Adipocyte (in vitro differentiated cells): ENCODE measurements at regions not wholly inside any gene's neighbourhood (a gene's known extent, or its start where the extent isn't known, plus 50 kb on each side); places are given as distances from the start of the nearest gene placed in this dataset.

Experiments used
- DNase-seq: peaks from one replicate; pipeline ENCODE4 v3.0.0-alpha.2; 2015; ENCODE audit warnings: low read depth
- H3K27me3 ChIP-seq: replicated peaks from 2 replicates; pipeline ENCODE4 v1.7.0; 2013; ENCODE audit warnings: mild to moderate bottlenecking, low read length, moderate library complexity; ENCODE audit not compliant: control insufficient read depth, insufficient read depth
- H3K36me3 ChIP-seq: 2 replicates; pipeline ENCODE4 v1.7.0; 2013; ENCODE audit warnings: low read length, mild to moderate bottlenecking, moderate library complexity; ENCODE audit not compliant: control insufficient read depth, insufficient read depth, severe bottlenecking
- H3K4me1 ChIP-seq: 2 replicates; pipeline ENCODE4 v1.7.0; 2013; ENCODE audit warnings: mild to moderate bottlenecking, low read length, moderate library complexity; ENCODE audit not compliant: control insufficient read depth, insufficient read depth
- H3K4me3 ChIP-seq: 2 replicates; pipeline ENCODE4 v1.7.0; 2013; ENCODE audit warnings: mild to moderate bottlenecking, low read length, moderate library complexity
- H3K9ac ChIP-seq: 2 replicates; pipeline ENCODE4 v1.7.0; 2013; ENCODE audit warnings: mild to moderate bottlenecking, low read length, moderate library complexity
- H3K9me3 ChIP-seq: 2 replicates; pipeline ENCODE4 v1.7.0; 2013; ENCODE audit warnings: mild to moderate bottlenecking, low read length, moderate library complexity; ENCODE audit not compliant: control insufficient read depth

DNA sequence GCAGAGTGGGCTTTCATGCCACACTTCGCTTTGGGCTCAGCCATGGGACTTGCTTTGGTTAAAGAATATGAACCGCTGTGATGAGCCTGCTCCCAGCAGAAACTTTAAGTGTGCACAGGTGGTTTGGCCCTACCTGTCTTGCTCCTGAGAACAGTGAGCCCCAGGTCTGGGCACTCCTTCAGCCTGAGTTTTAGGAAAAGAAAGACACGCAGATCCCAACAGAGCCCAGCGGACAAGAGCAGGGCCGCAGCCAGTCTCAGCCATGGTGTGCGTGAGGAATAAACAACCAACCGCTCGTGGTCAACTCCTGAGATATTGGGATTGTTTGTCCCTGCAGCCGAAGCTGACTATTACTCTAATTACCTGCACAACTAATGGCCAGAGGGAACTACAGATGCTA, 217.1 kb upstream of the C1orf174 start:
- Histone ChIP-seq H3K4me3 (no peak overlapping the region), H3K9ac (no peak overlapping the region), H3K36me3 (no peaks in the 10 kb centered on the region), H3K27me3 (peaks cover 2% of the 10 kb centered on the region), H3K4me1 (no peaks in the 10 kb centered on the region), H3K9me3 (peaks cover 12% of the 10 kb centered on the region)
- DNase-seq = no peak

- Histone ChIP-seq H3K9ac (no peak overlapping the region), H3K4me1 (no peaks in the 10 kb centered on the region), H3K36me3 (no peaks in the 10 kb centered on the region), H3K9me3 (peaks cover 5% of the 10 kb centered on the region), H3K27me3 (peaks cover 2% of the 10 kb centered on the region), H3K4me3 (no peak overlapping the region)
- DNase-seq = no peak
These were observed 218.9 kb upstream of the C1orf174 start for GRCh38 chr1:4118746-4119515.

GRCh38 chr1:4119516-4120220, 219.6 kb upstream of the C1orf174 start:
- peaks cover 2% of the 10 kb centered on the region for H3K27me3 ChIP-seq
- no peak for DNase-seq
- peaks cover 4% of the 10 kb centered on the region for H3K9me3 ChIP-seq
- H3K36me3 ChIP-seq = no peaks in the 10 kb centered on the region
- H3K9ac ChIP-seq = no peak overlapping the region
- no peaks in the 10 kb centered on the region for H3K4me1 ChIP-seq
- no peak overlapping the region for H3K4me3 ChIP-seq

DNA sequence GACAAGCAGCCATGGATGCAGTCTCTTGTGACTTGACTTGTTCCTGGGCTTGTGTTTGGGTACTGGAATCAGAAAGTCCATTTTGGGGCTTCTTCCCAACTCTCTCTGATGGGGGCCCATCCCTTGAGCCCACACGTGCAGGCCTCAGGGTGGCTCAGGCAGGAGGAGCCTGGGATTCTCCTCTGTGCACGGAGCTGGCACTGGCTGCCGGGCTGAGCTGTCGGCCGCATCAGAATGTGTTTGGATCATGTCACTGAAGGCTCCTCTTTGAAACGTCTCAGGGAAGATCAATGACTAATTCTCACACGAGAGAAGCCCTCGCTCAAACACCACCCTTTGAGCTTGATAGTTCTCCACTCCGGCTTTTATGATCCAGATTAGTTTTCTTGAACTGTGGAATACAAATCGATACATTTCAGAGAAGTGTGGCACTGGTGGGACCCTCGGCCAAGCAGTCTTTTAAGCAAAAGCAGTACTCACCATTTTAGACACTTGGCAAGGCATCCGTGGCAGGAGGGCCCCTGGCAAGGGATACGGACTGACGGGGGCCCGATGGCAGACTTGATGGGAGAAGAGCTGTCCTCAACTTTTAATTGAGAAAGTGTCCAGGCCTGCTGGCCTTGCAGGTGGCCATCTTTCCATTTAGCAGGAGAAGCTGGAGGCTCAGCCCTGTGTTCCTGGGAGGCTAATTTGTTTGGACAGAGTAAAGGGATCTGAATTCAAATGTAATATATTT, 220.7 kb upstream of the C1orf174 start:
- Histone ChIP-seq H3K9ac (no peak overlapping the region), H3K4me1 (no peaks in the 10 kb centered on the region), H3K36me3 (no peaks in the 10 kb centered on the region), H3K4me3 (no peak overlapping the region), H3K9me3 (peaks cover 4% of the 10 kb centered on the region), H3K27me3 (peaks cover 2% of the 10 kb centered on the region)
- no peak for DNase-seq

DNA sequence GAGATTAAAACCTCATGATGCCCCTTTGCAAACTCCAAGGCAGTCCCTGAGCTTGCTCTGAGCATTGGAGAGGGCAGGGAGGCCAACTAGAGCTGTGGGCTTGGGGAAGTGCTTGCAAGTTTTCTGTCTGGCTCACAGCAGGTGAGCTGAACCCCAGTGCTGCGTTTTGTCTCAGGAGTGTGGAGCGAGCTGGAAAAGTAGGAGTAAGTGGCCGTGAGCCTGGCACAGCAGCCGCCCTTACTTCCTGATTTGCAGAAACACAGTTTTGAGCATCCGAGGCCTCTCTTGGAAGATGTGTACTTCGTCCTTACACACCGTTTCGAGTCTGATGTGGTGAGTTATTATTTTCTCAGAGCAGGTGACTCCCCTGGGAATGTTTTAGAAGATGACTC, 221.2 kb upstream of the C1orf174 start:
- H3K4me3 ChIP-seq = no peak overlapping the region

GRCh38 chr1:4121834-4122512, 221.9 kb upstream of the C1orf174 start:
- DNase-seq = no peak
- Histone ChIP-seq H3K4me3 (no peak overlapping the region), H3K27me3 (peaks cover 2% of the 10 kb centered on the region)

More for the DNA sequence above, 221.2 kb upstream of the C1orf174 start:
- Histone ChIP-seq H3K4me1 (no peaks in the 10 kb centered on the region), H3K9me3 (peaks cover 4% of the 10 kb centered on the region), H3K9ac (no peak overlapping the region), H3K36me3 (no peaks in the 10 kb centered on the region), H3K27me3 (peaks cover 2% of the 10 kb centered on the region)
- no peak for DNase-seq

DNA sequence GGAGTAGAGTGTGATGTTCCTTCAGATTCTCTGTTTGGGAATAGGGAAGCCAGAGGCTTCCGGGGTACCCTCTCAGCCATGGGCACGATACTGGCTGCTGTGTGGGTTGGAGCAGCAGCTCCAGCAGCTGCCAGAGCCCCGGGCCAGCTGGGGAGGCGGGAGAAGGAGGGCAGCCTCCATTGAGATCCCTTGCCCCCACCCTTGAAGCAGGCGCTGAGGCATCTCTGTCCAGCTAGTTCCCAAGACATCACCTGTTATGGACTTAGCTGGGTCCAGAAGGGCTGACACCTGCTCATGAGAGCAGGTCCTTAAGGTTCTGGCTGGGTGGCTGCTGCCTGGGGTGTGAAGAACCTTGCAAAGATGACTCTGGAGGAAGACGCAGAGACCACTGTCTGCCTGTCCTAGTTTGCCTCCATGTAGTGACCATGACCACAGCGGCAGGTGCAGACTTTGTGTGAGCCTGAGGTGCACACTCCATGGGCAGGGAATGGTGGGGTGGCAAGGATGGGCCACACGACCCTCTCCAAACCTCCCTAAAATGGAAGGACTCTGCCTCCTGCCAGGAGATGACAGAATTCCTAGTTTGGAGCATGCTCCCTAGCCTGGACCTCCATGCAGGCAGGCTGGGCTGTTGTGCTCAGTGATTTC, 222.6 kb upstream of the C1orf174 start:
- Histone ChIP-seq H3K27me3 (peaks cover 2% of the 10 kb centered on the region), H3K4me3 (no peak overlapping the region), H3K4me1 (no peaks in the 10 kb centered on the region), H3K9ac (no peak overlapping the region), H3K9me3 (peaks cover 4% of the 10 kb centered on the region), H3K36me3 (no peaks in the 10 kb centered on the region)
- no peak for DNase-seq

More at GRCh38 chr1:4121834-4122512, 221.9 kb upstream of the C1orf174 start:
- no peak overlapping the region for H3K9ac ChIP-seq
- H3K36me3 ChIP-seq = no peaks in the 10 kb centered on the region
- peaks cover 4% of the 10 kb centered on the region for H3K9me3 ChIP-seq
- no peaks in the 10 kb centered on the region for H3K4me1 ChIP-seq

DNA sequence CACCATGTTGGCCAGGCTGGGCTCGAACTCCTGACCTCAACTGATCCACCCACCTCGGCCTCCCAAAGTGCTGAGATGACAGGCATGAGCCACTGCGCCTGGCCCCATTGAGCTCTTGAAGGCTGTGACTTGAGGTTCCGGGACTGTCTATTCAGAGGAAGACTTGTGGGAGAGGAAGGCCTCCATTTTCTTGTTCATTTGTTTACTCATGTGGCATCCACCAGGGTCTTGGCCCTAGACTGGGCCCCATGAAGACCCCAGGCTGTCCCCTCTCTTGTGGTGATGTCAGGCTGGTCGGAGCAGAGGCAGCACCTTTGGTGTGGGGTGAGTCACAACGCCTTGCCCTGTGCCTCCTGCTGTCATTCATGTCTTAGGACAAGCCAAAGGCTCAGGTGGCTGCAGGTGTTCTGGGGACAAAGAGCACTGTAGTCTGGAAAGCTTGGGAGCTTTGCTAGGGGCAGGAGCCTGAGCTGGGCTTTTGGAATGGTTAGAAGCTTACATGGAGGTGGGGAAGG, 224.6 kb upstream of the C1orf174 start:
- no peaks in the 10 kb centered on the region for H3K36me3 ChIP-seq
- no peak for DNase-seq
- no peaks in the 10 kb centered on the region for H3K27me3 ChIP-seq

DNA sequence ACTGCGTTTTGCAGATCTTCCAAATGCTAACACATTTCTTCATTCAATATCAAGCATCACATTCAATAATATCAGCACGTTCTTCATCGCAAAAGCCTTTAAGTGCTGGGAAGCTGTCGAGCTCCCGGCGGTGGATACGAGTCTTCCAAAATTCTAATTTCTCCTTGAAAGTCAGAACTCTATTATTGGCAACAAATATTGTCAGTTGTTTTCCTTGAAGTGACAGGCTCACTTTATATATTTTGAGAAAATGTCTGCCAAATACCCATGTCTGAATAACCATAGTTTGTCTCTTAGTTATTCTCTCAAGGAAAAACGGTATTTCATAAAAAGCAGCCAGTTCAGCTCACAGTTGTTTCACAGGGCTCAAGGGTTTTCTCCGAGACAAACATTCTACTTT, 226.2 kb upstream of the C1orf174 start:
- no peaks in the 10 kb centered on the region for H3K4me1 ChIP-seq
- no peak overlapping the region for H3K4me3 ChIP-seq
- peaks cover 2% of the 10 kb centered on the region for H3K9me3 ChIP-seq
- H3K27me3 ChIP-seq = no peaks in the 10 kb centered on the region
- no peak overlapping the region for H3K9ac ChIP-seq
- H3K36me3 ChIP-seq = no peaks in the 10 kb centered on the region
- no peak for DNase-seq

More for the DNA sequence above, 224.6 kb upstream of the C1orf174 start:
- peaks cover 2% of the 10 kb centered on the region for H3K9me3 ChIP-seq
- H3K9ac ChIP-seq = no peak overlapping the region
- no peaks in the 10 kb centered on the region for H3K4me1 ChIP-seq
- H3K4me3 ChIP-seq = no peak overlapping the region

GRCh38 chr1:4126731-4127591, 226.9 kb upstream of the C1orf174 start:
- Histone ChIP-seq H3K4me1 (no peaks in the 10 kb centered on the region), H3K27me3 (no peaks in the 10 kb centered on the region), H3K4me3 (no peak overlapping the region), H3K9ac (no peak overlapping the region), H3K9me3 (peaks cover 2% of the 10 kb centered on the region), H3K36me3 (no peaks in the 10 kb centered on the region)
- no peak for DNase-seq
